ENCODE measurements at regions not wholly inside any gene's neighbourhood (a gene's known extent, or its start where the extent isn't known, plus 50 kb on each side); places are given as distances from the start of the nearest gene placed in this dataset.
"Not testable (repeated sequence)": the region's sequence is repeated elsewhere in the genome, so short reads cannot be mapped to it uniquely, and the experiment has no call there.

- TF ChIP-seq CTCF (conservative IDR thresholded peaks at IDR 0.05; ENCODE audit: low read depth, low read length) = no peak
- peak; percentile 37 for DNase-seq (ENCODE audit: low read depth)
- H3K4me3 ChIP-seq (ENCODE audit: low read length) = no peak overlapping the region
Measured at GRCh38 chr7:79523436-79523835, 70.0 kb upstream of the MAGI2 start.

- H3K4me3 ChIP-seq (ENCODE audit: low read length) = no peak overlapping the region
- no peak for TF ChIP-seq CTCF (conservative IDR thresholded peaks at IDR 0.05; ENCODE audit: low read depth, low read length)
- no peak for DNase-seq (ENCODE audit: low read depth)
Measured at GRCh38 chr7:79520543-79520942, 67.1 kb upstream of the MAGI2 start.

GRCh38 chr7:79515358-79515757, 61.9 kb upstream of the MAGI2 start:
- no peak for TF ChIP-seq CTCF (conservative IDR thresholded peaks at IDR 0.05; ENCODE audit: low read depth, low read length)
- DNase-seq (ENCODE audit: low read depth) = no peak

GRCh38 chr7:79513261-79513660, 59.8 kb upstream of the MAGI2 start:
- no peak for DNase-seq (ENCODE audit: low read depth)
- H3K4me3 ChIP-seq (ENCODE audit: low read length) = no peak overlapping the region
- no peak for TF ChIP-seq CTCF (conservative IDR thresholded peaks at IDR 0.05; ENCODE audit: low read depth, low read length)

More at GRCh38 chr7:79515358-79515757, 61.9 kb upstream of the MAGI2 start:
- H3K4me3 ChIP-seq (ENCODE audit: low read length) = no peak overlapping the region

GRCh38 chr7:79512261-79512660, 58.8 kb upstream of the MAGI2 start:
- no peak for TF ChIP-seq CTCF (conservative IDR thresholded peaks at IDR 0.05; ENCODE audit: low read depth, low read length)
- DNase-seq (ENCODE audit: low read depth) = no peak
- no peak overlapping the region for H3K4me3 ChIP-seq (ENCODE audit: low read length)

- not testable (repeated sequence) for DNase-seq (ENCODE audit: low read depth)
Measured at GRCh38 chr7:79511056-79511455, 57.6 kb upstream of the MAGI2 start.

GRCh38 chr7:79507131-79507530, 53.7 kb upstream of the MAGI2 start:
- no peak for DNase-seq (ENCODE audit: low read depth)
- TF ChIP-seq CTCF (conservative IDR thresholded peaks at IDR 0.05; ENCODE audit: low read depth, low read length) = no peak
- H3K4me3 ChIP-seq (ENCODE audit: low read length) = no peak overlapping the region

More at GRCh38 chr7:79511056-79511455, 57.6 kb upstream of the MAGI2 start:
- not testable (repeated sequence) for H3K4me3 ChIP-seq (ENCODE audit: low read length)

- no peak for DNase-seq (ENCODE audit: low read depth)
- H3K4me3 ChIP-seq (ENCODE audit: low read length) = no peak overlapping the region
- TF ChIP-seq CTCF (conservative IDR thresholded peaks at IDR 0.05; ENCODE audit: low read depth, low read length) = no peak
Measured at GRCh38 chr7:79506481-79506880, 53.0 kb upstream of the MAGI2 start.
